HAP-1 (cell line): ENCODE measurements at regions not wholly inside any gene's neighbourhood (a gene's known extent, or its start where the extent isn't known, plus 50 kb on each side); places are given as distances from the start of the nearest gene placed in this dataset.

Experiments used
- DNase-seq, 2 experiments: peaks; one replicate each; pipeline ENCODE4 v3.0.0-alpha.2; 2016 to 2020; ENCODE audit warnings: low spot score in 2 of 2
- H3K27me3 ChIP-seq: fragments of 250-450 bp; sonication (Bioruptor Pico); 2 replicates; pipeline ENCODE4 v1.5.1; 2020; ENCODE audit warnings: low read depth, mild to moderate bottlenecking, moderate library complexity
- H3K36me3 ChIP-seq: fragments of 250-450 bp; sonication (Bioruptor Pico); replicated peaks from 2 replicates; pipeline ENCODE4 v1.5.1; 2020; ENCODE audit warnings: mild to moderate bottlenecking
- H3K4me1 ChIP-seq: fragments of 250-450 bp; sonication (Bioruptor Pico); 2 replicates; pipeline ENCODE4 v1.5.1; 2020; ENCODE audit warnings: mild to moderate bottlenecking
- H3K4me3 ChIP-seq: fragments of 250-450 bp; sonication (Bioruptor Pico); 2 replicates; pipeline ENCODE4 v1.5.1; 2020; ENCODE audit warnings: mild to moderate bottlenecking, moderate library complexity
- H3K9me3 ChIP-seq: fragments of 250-450 bp; sonication (Bioruptor Pico); 2 replicates; pipeline ENCODE4 v1.5.1; 2020; ENCODE audit warnings: mild to moderate bottlenecking, moderate library complexity
- in situ Hi-C: fragments of 300-500 bp; cut with MboI; formaldehyde crosslinking; loops from 3 replicates; pipeline ENCODE4 v1.14.3; 2020; ENCODE audit warnings: low sequenced_read_pairs, inconsistent platforms, mixed read lengths

GRCh38 chr2:163373496-163373895 is 362.3 kb downstream of the FIGN start:
- Histone ChIP-seq H3K9me3 (no peaks in the 10 kb centered on the region), H3K4me1 (peaks cover 5% of the 10 kb centered on the region; the same call in 1 of the 2 replicates), H3K36me3 (no peaks in the 10 kb centered on the region), H3K27me3 (no peaks in the 10 kb centered on the region), H3K4me3 (no peak overlapping the region)
- in situ Hi-C loops = no loop called here
- no peak for DNase-seq

GRCh38 chr2:163370169-163370886 is 365.5 kb downstream of the FIGN start:
- Histone ChIP-seq H3K36me3 (no peaks in the 10 kb centered on the region), H3K4me3 (no peak overlapping the region), H3K27me3 (no peaks in the 10 kb centered on the region), H3K4me1 (peaks cover 5% of the 10 kb centered on the region; the same call in 1 of the 2 replicates), H3K9me3 (no peaks in the 10 kb centered on the region)
- in situ Hi-C loops = no loop called here
- DNase-seq = no peak

- Histone ChIP-seq H3K4me1 (peaks cover 2% of the 10 kb centered on the region; the same call in 1 of the 2 replicates), H3K27me3 (no peaks in the 10 kb centered on the region), H3K9me3 (no peaks in the 10 kb centered on the region), H3K4me3 (no peak overlapping the region), H3K36me3 (no peaks in the 10 kb centered on the region)
- in situ Hi-C loops = no loop called here
- no peak for DNase-seq
Observed at GRCh38 chr2:163369111-163369510, 366.7 kb downstream of the FIGN start.

GRCh38 chr2:163368655-163369054 is 367.2 kb downstream of the FIGN start:
- Histone ChIP-seq H3K27me3 (no peaks in the 10 kb centered on the region), H3K4me3 (no peak overlapping the region), H3K9me3 (no peaks in the 10 kb centered on the region), H3K36me3 (no peaks in the 10 kb centered on the region), H3K4me1 (no peaks in the 10 kb centered on the region)
- in situ Hi-C loops = no loop called here
- DNase-seq = no peak

GRCh38 chr2:163367825-163368582 is 367.8 kb downstream of the FIGN start:
- DNase-seq = no peak
- H3K9me3 ChIP-seq = no peaks in the 10 kb centered on the region
- no peaks in the 10 kb centered on the region for H3K27me3 ChIP-seq
- in situ Hi-C loops = no loop called here
- H3K36me3 ChIP-seq = no peaks in the 10 kb centered on the region
- no peak overlapping the region for H3K4me3 ChIP-seq
- no peaks in the 10 kb centered on the region for H3K4me1 ChIP-seq

GRCh38 chr2:163364736-163365135 is 371.1 kb downstream of the FIGN start:
- in situ Hi-C loops = no loop called here
- no peak for DNase-seq
- no peaks in the 10 kb centered on the region for H3K9me3 ChIP-seq

GRCh38 chr2:163353551-163353950 is 382.3 kb downstream of the FIGN start:
- Histone ChIP-seq H3K9me3 (no peaks in the 10 kb centered on the region), H3K4me1 (peaks cover 24% of the 10 kb centered on the region), H3K27me3 (no peaks in the 10 kb centered on the region), H3K4me3 (no peak overlapping the region), H3K36me3 (no peaks in the 10 kb centered on the region)
- no peak for DNase-seq
- in situ Hi-C loops = no loop called here

More at GRCh38 chr2:163364736-163365135, 371.1 kb downstream of the FIGN start:
- no peak overlapping the region for H3K4me3 ChIP-seq
- H3K36me3 ChIP-seq = no peaks in the 10 kb centered on the region
- H3K4me1 ChIP-seq = no peaks in the 10 kb centered on the region
- no peaks in the 10 kb centered on the region for H3K27me3 ChIP-seq

- H3K9me3 ChIP-seq = no peaks in the 10 kb centered on the region
- peaks cover 37% of the 10 kb centered on the region for H3K4me1 ChIP-seq
- no peaks in the 10 kb centered on the region for H3K27me3 ChIP-seq
- no peak overlapping the region for H3K4me3 ChIP-seq
- DNase-seq = no peak
- H3K36me3 ChIP-seq = no peaks in the 10 kb centered on the region
- in situ Hi-C loops = no loop called here
Observed at GRCh38 chr2:163351966-163352365, 383.8 kb downstream of the FIGN start.

GRCh38 chr2:163351143-163351542 is 384.7 kb downstream of the FIGN start:
- no peak overlapping the region for H3K4me3 ChIP-seq
- in situ Hi-C loops = no loop called here
- H3K27me3 ChIP-seq = no peaks in the 10 kb centered on the region
- peaks cover 37% of the 10 kb centered on the region for H3K4me1 ChIP-seq
- no peaks in the 10 kb centered on the region for H3K9me3 ChIP-seq
- DNase-seq = peak; percentile 22 to 40
- H3K36me3 ChIP-seq = no peaks in the 10 kb centered on the region

- no peaks in the 10 kb centered on the region for H3K9me3 ChIP-seq
- H3K36me3 ChIP-seq = no peaks in the 10 kb centered on the region
- in situ Hi-C loops = no loop called here
- peaks cover 37% of the 10 kb centered on the region for H3K4me1 ChIP-seq
- H3K27me3 ChIP-seq = no peaks in the 10 kb centered on the region
- peak; percentile 42 to 44 for DNase-seq
- H3K4me3 ChIP-seq = no peak overlapping the region
Observed at GRCh38 chr2:163348857-163349380, 386.9 kb downstream of the FIGN start.

- in situ Hi-C loops = no loop called here
- Histone ChIP-seq H3K4me3 (peak overlapping the region; percentile 5; the same call in 1 of the 2 replicates), H3K4me1 (peaks cover 37% of the 10 kb centered on the region), H3K36me3 (no peaks in the 10 kb centered on the region), H3K9me3 (no peaks in the 10 kb centered on the region), H3K27me3 (no peaks in the 10 kb centered on the region)
- DNase-seq = peak; percentile 72 to 83
Observed at GRCh38 chr2:163347982-163348856, 387.6 kb downstream of the FIGN start.

- Histone ChIP-seq H3K36me3 (no peaks in the 10 kb centered on the region), H3K9me3 (no peaks in the 10 kb centered on the region), H3K27me3 (no peaks in the 10 kb centered on the region), H3K4me1 (peaks cover 26% of the 10 kb centered on the region), H3K4me3 (no peak overlapping the region)
- in situ Hi-C loops = no loop called here
- peak; percentile 62 to 82 for DNase-seq
Observed at GRCh38 chr2:163345795-163346573, 389.8 kb downstream of the FIGN start.

- H3K4me1 ChIP-seq = peaks cover 11% of the 10 kb centered on the region
- DNase-seq = no peak
- no peaks in the 10 kb centered on the region for H3K9me3 ChIP-seq
- in situ Hi-C loops = no loop called here
- H3K27me3 ChIP-seq = no peaks in the 10 kb centered on the region
- no peaks in the 10 kb centered on the region for H3K36me3 ChIP-seq
- H3K4me3 ChIP-seq = no peak overlapping the region
Observed at GRCh38 chr2:163343316-163343715, 392.5 kb downstream of the FIGN start.
